ENCODE measurements at regions not wholly inside any gene's neighbourhood (a gene's known extent, or its start where the extent isn't known, plus 50 kb on each side); places are given as distances from the start of the nearest gene placed in this dataset.
"Not testable (repeated sequence)": the region's sequence is repeated elsewhere in the genome, so short reads cannot be mapped to it uniquely, and the experiment has no call there.

DNA sequence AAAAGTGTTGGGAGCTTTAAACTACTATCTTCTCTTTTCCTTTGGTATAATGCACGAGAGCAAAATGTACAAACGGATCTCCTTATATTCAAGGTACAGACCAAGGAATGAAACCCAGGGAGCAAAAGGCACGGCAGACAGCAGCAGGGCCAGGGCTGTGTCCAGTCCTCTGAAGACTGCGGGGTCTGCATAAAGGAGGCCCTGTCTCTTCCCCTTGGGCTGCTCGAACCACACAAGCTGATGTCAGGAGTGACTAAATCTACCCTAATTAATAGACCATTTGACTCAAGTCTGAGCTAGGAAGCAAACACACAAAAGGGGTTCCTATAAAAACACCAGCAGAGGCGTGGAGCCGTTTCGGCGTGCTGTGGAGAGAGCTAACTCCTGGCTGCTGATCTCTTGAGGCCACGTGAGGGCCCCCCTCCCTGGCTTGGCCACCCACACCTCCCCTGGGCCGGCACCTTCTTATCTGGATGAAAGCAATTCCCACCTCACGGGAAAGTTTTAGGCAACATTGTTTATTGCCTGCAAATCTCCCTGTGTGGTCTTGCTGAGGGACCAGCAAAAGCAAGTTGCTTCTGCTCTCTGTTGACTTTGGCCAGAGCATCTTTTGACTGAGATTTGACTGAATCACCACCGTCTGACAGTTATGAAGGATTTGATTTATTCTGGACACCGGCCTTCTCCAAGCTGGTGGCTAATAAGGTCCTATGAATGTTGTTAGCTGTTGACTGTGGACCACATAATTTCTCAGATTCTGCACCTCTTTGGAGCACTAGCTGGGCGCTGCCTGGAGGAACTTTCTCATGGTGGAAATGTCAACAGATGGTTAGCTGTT lies 183.5 kb downstream of the LMLN start:
- H3K36me3 ChIP-seq; H3K4me3 ChIP-seq; H3K4me1 ChIP-seq; H3K27me3 ChIP-seq (ENCODE audit: low read depth); H3K9me3 ChIP-seq (replicated peaks); H3K27ac ChIP-seq (replicated peaks); intact Hi-C loops (cut with micrococcal nuclease); DNase-seq: not testable (repeated sequence)

GRCh38 chr3:198145231-198145784 lies 185.3 kb downstream of the LMLN start:
- H3K9me3 ChIP-seq (replicated peaks); intact Hi-C loops (cut with micrococcal nuclease); H3K4me1 ChIP-seq; H3K27ac ChIP-seq (replicated peaks); H3K4me3 ChIP-seq; H3K36me3 ChIP-seq; H3K27me3 ChIP-seq (ENCODE audit: low read depth): not testable (repeated sequence)
- DNase-seq: peak; percentile 51

DNA sequence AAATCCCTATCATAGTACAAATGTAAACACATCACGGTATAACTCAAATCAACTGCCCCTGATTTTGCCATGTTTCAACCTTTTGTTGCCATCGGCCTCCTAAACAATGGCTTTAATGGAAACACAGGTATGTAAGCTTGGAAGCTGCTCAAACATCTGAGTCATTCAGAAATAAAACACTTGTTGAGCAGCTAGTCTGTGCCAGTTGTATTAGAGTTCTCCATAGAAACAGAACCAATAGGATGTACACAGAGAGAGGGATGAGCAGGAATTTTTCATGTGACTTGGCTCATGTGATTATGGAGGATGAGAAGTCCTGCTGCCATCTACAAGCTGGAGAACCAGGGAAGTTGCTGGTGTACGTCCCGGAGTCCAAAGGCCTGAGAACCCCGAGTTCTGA lies 186.1 kb downstream of the LMLN start:
- H3K27me3 ChIP-seq (ENCODE audit: low read depth); DNase-seq; H3K9me3 ChIP-seq (replicated peaks); H3K36me3 ChIP-seq; intact Hi-C loops (cut with micrococcal nuclease); H3K27ac ChIP-seq (replicated peaks); H3K4me3 ChIP-seq; H3K4me1 ChIP-seq: not testable (repeated sequence)

DNA sequence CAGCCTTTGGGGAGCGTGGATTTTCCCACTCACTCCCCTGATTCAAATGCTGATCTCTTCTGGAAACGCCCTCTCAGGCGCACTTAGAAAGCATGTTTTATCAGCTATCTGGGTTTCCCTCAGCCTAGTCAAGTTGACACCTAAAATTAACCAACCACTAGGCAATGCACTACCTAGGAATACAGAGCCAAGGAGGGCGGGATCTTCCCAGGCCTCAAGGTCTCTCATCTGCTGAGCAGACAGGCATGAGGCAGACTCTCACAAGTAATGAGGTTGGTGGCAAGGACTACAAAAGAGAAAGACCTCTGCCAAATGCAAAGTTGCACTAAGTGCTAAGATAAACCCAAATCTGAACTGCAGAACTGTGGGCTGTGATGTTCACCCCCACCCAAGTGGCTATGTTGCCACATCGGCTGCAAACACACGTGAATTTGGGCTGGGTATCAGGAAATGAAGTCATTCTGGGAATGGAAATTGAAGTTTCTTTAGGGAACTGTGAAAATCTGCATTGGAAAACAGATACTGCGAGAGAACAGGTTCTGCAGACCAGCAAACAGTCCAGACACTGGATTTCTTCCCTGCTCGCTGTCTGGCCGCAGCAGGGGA lies 186.6 kb downstream of the LMLN start:
- H3K36me3 ChIP-seq; H3K27ac ChIP-seq (replicated peaks); DNase-seq; intact Hi-C loops (cut with micrococcal nuclease); H3K4me1 ChIP-seq; H3K4me3 ChIP-seq; H3K27me3 ChIP-seq (ENCODE audit: low read depth); H3K9me3 ChIP-seq (replicated peaks): not testable (repeated sequence)

- H3K4me1 ChIP-seq; H3K27ac ChIP-seq (replicated peaks); H3K36me3 ChIP-seq; H3K9me3 ChIP-seq (replicated peaks); DNase-seq; H3K4me3 ChIP-seq; intact Hi-C loops (cut with micrococcal nuclease); H3K27me3 ChIP-seq (ENCODE audit: low read depth): not testable (repeated sequence)
Observed at GRCh38 chr3:198147213-198147612, 187.2 kb downstream of the LMLN start.

DNA sequence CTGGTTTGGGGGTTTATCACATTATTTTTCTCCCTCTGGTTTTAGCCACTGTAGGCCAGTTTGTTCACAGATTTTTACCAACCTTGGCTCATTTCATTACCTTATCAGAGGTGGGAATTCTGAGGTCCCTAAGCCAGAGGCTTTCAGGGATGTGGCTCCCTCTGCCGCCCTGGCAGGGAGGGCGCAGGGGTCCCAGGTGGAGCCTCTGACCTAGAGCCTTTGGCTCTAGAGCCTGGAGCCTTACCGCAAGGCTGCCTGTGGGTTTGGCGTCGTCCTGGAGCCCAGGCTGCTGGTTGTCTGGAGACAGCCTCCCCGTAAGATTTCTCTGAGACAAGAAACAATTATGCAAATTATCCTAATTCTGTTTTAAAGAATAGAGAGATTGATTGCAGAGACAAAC lies 188.0 kb downstream of the LMLN start:
- H3K9me3 ChIP-seq (replicated peaks); intact Hi-C loops (cut with micrococcal nuclease); H3K36me3 ChIP-seq; DNase-seq; H3K4me1 ChIP-seq; H3K4me3 ChIP-seq; H3K27me3 ChIP-seq (ENCODE audit: low read depth); H3K27ac ChIP-seq (replicated peaks): not testable (repeated sequence)

GRCh38 chr3:198149904-198150303 lies 189.9 kb downstream of the LMLN start:
- DNase-seq; H3K4me1 ChIP-seq; intact Hi-C loops (cut with micrococcal nuclease); H3K9me3 ChIP-seq (replicated peaks); H3K27ac ChIP-seq (replicated peaks); H3K4me3 ChIP-seq; H3K36me3 ChIP-seq; H3K27me3 ChIP-seq (ENCODE audit: low read depth): not testable (repeated sequence)

DNA sequence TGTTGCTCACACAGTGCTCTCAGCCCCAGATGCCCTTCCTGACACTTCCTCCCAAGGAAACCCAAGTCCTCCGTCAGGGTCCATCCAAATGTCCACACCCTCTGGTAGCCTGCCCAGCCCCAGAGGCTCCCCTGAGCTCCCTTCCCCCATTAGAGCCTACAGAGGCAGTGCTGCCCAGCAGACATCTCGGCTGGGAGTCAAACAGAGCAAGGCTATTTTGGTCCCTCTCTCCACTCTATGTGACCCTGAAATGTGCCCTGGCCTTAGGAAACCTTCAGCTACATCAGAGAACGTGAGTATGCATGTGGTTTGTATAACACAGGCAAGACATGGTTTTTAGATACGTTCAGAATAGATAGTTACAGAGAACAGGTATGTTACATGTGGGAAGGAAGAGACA lies 191.8 kb downstream of the LMLN start:
- H3K36me3 ChIP-seq; H3K27ac ChIP-seq (replicated peaks); H3K27me3 ChIP-seq (ENCODE audit: low read depth); DNase-seq; H3K9me3 ChIP-seq (replicated peaks); H3K4me1 ChIP-seq; H3K4me3 ChIP-seq; intact Hi-C loops (cut with micrococcal nuclease): not testable (repeated sequence)

GRCh38 chr3:198155771-198156170 lies 195.8 kb downstream of the LMLN start:
- intact Hi-C loops (cut with micrococcal nuclease); H3K4me3 ChIP-seq; DNase-seq; H3K27ac ChIP-seq (replicated peaks); H3K36me3 ChIP-seq; H3K9me3 ChIP-seq (replicated peaks); H3K27me3 ChIP-seq (ENCODE audit: low read depth); H3K4me1 ChIP-seq: not testable (repeated sequence)

DNA sequence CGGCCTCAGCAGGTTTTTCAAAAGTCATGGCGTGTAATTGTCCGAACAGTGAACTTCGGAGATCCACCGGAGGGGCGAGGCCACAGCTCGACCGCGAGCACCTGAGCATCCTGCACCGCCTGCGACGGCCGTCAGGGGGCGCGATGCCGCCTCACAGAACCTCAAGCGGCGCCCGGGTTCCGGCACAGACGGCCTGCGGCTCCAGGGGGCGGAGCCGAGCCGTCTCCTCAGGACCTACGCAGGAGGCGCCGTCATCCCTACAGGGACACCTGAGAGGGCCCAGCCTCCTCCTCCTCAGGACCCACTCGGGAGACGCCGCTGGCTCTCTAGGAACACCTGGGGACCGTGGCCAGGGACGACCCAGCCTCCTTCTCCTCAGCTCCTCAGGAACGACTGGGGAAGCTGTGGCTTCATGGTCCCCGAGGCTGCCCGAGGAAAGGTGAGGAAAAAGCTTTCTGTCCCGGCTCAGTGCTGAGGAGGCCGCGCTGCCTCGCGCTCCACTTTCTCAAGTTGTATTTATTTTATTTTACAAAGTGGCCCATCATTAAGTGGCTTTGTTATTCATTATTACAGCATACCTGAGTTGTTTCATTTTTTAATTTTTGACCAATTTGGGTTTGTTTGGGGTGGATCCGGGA lies 197.3 kb downstream of the LMLN start:
- H3K4me1 ChIP-seq; H3K36me3 ChIP-seq; H3K27ac ChIP-seq (replicated peaks); H3K27me3 ChIP-seq (ENCODE audit: low read depth); intact Hi-C loops (cut with micrococcal nuclease); H3K4me3 ChIP-seq; H3K9me3 ChIP-seq (replicated peaks); DNase-seq: not testable (repeated sequence)

- H3K27me3 ChIP-seq (ENCODE audit: low read depth); H3K4me1 ChIP-seq; H3K9me3 ChIP-seq (replicated peaks); intact Hi-C loops (cut with micrococcal nuclease); H3K27ac ChIP-seq (replicated peaks); H3K4me3 ChIP-seq; H3K36me3 ChIP-seq; DNase-seq: not testable (repeated sequence)
Observed at GRCh38 chr3:198158007-198158406, 198.0 kb downstream of the LMLN start.
